GM18520 (cell line): ENCODE measurements at regions not wholly inside any gene's neighbourhood (a gene's known extent, or its start where the extent isn't known, plus 50 kb on each side); places are given as distances from the start of the nearest gene placed in this dataset.

Experiments
- ATAC-seq: cut with Tn5 transposase; IDR thresholded peaks from one replicate; pipeline ENCODE4 v1.9.1; 2021; ENCODE audit not compliant: unreplicated experiment

DNA sequence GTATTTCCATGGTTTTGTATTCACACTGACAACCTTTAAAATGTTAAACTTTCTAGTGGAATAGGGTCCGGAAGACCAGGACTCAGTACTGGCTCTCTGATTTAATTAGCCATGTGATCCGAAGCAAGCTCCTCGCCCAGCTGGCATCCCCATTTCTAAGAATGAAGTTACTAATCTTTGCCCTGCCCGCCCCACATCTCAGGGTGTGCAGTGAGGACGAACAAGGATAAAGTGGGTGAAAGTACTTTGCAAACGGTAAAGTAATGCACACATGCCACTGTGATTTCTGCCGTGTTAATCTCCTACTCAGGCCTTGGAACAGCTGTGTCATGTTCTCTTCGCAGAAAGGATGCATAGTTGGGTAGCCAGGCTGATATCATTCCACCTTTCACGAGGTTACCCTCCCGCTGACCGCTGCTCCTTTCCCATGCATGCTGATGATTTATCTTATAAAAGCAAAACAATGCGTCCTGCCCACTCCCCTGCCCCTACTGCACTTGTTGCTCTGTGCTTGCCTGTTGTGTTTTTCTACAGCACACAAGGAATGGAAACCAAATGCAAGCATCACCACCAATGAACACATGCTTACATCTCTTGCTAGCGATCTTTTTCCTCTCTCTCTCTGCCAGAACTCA is 539.0 kb downstream of the EFNB2 start:
- ATAC-seq: no peak

- ATAC-seq: no peak
These were observed 541.1 kb downstream of the EFNB2 start for GRCh38 chr13:105994340-105994739.

DNA sequence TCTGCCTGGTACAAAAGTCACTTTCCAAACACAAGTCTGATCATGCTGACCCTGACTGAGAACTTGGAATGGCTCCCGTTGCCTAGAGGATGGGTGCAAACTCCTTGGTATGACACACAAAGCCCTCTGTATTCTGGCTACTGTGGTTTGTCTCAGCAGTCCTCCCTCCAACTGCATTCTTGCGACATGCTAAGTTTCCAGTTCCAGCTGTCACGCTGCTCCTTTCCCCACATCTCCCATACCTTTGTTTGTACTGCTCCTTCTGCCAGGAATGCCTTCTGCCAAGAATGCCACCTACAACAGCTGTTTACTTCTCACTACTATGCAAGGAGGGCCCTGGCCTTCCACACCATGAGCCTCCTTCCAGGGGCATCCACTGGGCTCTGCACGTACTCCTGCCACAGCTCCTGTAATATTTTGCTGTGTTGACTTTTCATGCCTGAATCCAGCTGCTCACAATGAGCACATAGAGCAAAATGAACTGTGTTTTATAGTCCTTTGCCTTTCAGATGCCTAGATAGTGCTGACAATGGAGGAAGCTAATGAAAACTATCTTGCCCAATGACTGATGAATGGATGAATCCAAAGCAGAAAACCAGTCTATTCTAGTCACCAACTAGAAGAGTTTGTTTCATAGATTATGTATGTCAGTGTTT is 543.7 kb downstream of the EFNB2 start:
- no peak for ATAC-seq

DNA sequence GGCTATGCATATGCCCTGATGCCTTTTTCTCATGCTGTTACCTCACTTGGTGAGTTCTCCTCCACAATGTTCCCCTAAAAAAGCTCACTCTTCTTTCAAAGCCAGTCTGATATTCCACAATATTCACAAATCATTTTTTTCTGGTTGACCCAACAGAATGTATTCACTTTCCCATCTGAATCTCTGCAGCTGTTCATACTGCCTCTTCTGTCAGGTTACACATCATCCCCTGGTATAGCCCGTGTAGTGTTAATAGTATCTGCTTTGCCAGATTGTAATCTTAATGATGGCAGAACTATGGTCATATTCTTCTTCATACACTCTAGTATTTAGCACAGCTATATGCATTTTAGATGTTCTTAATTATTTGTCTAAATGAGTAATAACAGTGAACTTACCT is 544.3 kb downstream of the EFNB2 start:
- no peak for ATAC-seq

DNA sequence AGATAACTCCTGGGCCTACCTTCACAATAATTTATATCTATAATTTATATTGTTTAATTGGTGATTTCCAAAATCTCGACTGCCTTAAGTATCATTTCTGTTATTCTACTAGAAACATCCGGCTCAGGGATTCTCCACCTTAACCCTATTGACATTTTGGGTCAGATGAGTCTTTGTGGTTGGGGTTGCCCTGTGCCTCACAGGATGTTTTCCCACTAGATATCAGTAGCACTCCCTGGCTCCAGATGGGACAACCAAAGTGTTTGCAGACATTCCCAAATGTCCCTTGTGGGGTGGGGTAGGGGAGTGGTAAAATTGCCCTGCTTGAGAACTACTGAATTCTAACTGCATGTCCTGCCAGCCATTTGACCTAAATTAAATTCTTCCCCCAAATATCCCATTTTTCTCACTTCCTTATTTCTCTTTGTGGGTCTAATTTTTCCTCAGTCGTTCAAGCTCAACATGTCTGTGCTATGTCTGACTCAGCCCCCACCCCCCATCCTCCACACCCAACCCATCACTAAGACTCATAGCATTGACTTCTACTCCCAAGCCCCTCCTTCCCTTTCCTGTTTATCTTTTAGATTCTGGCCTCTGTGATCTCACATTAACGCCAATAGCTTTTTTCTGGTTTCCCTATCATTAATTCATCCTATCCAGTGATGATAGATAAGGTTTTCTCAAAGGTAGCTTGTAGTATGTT is 545.1 kb downstream of the EFNB2 start:
- ATAC-seq: no peak

GRCh38 chr13:105984646-105985045 is 550.8 kb downstream of the EFNB2 start:
- no peak for ATAC-seq

- ATAC-seq: no peak
These were observed 551.2 kb downstream of the EFNB2 start for GRCh38 chr13:105984236-105984635.

DNA sequence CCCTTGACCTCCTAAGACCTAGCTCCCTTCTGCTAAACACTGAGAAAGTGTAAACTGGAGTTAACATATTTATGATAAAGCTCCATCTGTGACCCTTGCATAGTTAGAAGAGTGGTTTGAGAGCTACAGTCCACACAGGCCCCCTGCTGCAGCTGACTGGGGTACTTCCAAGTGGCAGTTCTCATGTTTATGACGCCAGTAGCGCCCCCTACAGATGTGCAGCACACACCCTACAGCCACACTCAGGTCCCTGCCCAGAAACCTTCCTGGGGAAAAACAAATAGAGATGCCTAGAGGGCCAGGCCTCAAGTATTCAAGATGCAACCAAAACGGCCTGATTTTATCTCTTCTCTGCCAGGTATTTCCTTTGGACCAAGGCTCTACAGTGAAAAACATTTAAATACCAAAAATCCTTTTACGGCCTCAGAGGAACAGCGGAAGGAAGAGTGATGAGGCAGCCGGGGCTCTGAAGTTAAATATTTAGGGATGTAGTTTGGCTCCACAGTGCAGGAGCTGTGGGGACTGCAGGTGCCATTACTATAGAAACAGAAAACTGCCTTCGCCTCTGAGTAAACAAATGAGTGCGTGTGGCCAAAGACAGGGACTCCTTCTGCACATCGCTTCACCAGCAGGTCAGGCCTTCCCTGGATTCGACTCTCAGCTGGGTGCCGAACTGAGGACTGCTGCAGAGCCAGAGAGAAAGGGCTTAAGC is 553.1 kb downstream of the EFNB2 start:
- ATAC-seq: no peak

DNA sequence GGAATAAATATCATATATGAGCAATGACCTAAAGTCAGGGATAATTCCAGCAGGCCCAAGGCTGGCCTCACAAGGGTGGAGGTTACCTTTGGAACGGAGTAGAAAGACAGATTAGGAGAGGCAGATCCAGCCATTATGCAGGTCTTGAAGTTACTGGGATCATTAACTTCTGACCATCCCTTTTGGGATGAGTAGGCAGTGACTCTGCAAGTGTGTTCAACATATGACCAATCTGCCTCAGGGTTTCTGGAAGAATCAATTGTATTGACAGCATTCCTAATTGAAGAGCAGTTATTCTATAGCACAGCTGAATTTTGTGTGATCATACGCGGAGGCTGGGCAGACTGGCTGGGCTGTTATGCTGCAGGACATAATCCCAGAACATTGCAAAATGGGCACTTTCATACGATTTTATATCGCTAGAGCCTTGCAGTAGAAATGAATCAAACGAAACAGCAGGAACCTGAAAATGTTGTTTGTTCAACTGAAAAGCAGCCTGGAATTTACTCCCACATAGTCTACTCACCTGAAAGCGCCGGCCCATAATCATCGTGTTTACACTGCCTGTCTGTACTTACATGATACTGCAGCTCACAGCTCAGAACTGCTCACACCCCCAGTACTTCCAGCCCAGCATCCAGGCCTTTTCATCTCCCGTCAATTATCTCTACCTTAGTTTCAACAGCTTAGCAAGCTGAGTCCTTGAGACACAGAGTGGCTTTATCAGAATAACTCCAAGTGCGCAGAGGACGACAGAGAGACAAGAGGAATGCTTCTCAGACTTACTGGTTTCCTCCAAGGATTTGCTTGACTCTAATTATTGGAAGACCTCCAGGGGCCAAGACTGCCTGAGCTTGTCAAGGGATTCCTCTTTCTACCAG is 556.1 kb downstream of the EFNB2 start:
- ATAC-seq: no peak

GRCh38 chr13:105974380-105974779 is 561.1 kb downstream of the EFNB2 start:
- no peak for ATAC-seq

DNA sequence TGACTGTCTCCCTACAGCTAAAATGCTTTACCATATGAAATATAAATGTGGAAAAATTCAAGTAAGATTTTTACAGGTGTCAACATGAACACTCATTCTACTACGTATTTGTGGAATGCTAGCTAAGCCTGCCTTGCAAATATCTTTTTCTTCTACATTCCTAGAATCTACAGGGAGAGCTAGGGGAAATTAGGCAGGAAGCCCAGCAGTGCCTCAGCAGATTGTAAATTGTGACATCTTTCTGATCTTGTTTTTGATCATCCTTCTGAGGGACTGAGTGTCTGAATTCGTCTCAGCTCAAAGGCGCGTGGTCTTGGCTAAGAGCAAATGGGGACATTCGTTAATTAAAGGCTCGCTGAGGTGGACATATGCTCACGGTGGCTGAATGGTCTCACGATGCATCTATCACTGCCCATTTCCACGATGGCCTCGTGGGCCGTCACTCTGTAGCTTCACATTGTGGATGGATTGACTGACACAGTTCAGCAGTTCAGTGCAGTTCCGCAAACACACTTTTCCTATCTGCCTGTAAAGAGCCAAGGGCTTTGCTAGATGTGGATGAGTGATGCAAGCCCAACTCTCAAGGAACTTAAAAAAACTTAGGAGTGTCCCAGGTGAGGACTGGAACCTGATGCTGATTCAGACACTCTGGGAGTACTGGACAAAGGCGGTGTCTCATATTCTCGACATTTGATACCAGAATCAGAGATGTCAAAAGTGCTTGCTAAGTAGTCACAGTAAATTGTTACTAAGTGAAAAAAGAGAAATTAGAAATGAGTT is 562.5 kb downstream of the EFNB2 start:
- no peak for ATAC-seq

GRCh38 chr13:105972306-105972721 is 563.1 kb downstream of the EFNB2 start:
- ATAC-seq: no peak

DNA sequence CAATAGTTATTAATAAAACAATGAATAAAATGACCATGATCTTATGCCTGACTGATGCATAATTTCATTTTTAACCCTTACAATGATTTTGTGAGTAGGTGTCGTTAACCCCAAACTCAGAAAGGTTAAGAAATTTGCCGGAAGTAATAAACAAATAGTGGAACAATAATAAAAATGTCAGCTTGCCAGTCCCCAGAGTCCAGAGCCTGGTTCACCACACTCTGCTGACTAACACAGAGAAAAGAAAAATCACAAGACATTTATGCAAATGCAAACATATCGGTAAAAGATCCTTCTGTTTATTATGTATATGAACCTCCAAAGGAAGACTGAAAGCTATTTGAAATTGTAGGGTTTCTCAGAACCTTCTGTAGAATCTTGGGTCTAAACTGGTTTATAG is 563.7 kb downstream of the EFNB2 start:
- ATAC-seq: no peak

GRCh38 chr13:105971312-105971711 is 564.1 kb downstream of the EFNB2 start:
- no peak for ATAC-seq

GRCh38 chr13:105969761-105970160 is 565.7 kb downstream of the EFNB2 start:
- no peak for ATAC-seq

DNA sequence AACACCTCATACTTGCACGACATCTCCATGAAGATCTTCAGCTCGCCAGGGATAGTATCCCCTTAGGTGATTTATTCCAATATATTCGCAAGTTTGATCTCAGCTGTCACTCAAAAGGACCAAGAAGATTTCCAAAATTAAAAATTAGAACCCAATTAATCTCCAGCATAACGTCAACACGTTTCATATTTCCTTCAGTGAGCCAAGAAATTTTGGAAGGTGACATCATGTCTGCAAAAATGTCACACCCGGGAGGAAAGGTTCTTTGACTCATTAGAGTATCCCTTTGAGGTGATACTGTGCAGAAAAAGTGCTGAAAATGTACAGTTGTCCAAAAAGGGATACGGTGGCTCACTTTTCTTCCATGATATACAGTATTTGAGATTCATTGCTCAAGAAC is 569.6 kb downstream of the EFNB2 start:
- ATAC-seq: no peak

GRCh38 chr13:105962080-105962479 is 573.4 kb downstream of the EFNB2 start:
- ATAC-seq: no peak

GRCh38 chr13:105961438-105961837 is 574.0 kb downstream of the EFNB2 start:
- ATAC-seq: no peak

GRCh38 chr13:105960326-105960725 is 575.1 kb downstream of the EFNB2 start:
- ATAC-seq: no peak

- no peak for ATAC-seq
These were observed 575.6 kb downstream of the EFNB2 start for GRCh38 chr13:105959876-105960275.
